SKM-1 (cell line): ENCODE measurements at regions not wholly inside any gene's neighbourhood (a gene's known extent, or its start where the extent isn't known, plus 50 kb on each side); places are given as distances from the start of the nearest gene placed in this dataset.
A peak's percentile ranks its signal among the peaks of the same experiment; 100 is the strongest.

Experiments used
- DNase-seq: peaks from one replicate; lab custom pipeline; 2025; ENCODE audit not compliant: unreplicated experiment; lab: John Stamatoyannopoulos, UW

DNA sequence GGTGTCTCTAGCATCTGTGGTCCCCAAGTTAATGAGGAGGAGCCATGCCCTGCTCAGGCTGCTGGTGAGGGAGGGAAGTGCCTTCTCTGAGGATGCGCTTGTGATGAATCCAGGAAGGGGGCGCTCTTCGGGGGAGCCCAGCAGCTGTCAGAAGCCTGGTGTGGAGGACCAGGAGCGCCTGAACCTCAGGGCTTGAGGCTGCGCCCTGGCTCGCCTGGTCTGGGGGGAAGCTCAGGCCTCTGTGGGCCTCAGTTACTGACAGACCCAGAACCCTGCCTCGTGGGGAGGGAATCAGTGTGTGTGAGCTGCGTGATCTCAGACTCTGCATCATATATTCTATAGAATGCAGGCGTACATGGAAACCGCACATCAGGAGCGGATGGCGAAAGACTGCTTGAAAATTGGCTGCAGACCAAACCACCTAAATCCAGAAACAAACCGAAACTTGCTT is 126.1 kb downstream of the SEC14L1 start:
- peak; percentile 40 for DNase-seq

- no peak for DNase-seq
These were observed 129.2 kb downstream of the SEC14L1 start for GRCh38 chr17:77269696-77270681.

- DNase-seq, result no peak
These were observed 130.6 kb downstream of the SEC14L1 start for GRCh38 chr17:77271411-77271810.

DNA sequence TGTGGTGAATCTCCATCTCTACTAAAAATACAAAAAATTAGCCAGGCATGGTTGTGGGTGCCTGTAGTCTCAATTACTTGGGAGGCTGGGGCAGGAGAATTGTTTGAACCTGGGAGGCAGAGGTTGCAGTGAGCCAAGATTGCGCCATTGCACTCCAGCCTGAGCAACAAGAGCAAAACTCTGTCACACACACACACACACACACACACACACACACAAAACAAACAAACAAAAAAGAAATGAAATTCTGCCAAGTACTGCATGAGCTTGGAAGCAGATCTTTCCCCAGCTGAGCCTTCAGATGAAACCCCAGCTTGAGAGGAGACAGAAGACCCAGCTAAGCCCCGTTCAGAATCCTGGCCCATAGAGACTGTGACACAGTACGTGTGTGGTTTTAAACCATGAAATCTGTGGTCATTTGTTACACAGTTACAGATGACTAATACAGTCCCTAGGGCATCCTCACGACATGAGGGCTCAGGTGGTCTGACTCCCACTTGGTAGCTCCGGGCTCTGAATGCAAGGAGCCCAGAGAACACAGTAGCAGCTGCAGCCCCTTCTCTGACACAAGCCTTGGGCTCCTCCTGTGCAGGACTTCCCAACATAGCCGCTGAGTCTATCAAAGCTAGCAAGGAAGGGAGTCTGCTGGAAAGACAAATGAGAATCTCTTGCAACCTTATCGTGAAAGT is 132.8 kb downstream of the SEC14L1 start:
- DNase-seq, result no peak

DNA sequence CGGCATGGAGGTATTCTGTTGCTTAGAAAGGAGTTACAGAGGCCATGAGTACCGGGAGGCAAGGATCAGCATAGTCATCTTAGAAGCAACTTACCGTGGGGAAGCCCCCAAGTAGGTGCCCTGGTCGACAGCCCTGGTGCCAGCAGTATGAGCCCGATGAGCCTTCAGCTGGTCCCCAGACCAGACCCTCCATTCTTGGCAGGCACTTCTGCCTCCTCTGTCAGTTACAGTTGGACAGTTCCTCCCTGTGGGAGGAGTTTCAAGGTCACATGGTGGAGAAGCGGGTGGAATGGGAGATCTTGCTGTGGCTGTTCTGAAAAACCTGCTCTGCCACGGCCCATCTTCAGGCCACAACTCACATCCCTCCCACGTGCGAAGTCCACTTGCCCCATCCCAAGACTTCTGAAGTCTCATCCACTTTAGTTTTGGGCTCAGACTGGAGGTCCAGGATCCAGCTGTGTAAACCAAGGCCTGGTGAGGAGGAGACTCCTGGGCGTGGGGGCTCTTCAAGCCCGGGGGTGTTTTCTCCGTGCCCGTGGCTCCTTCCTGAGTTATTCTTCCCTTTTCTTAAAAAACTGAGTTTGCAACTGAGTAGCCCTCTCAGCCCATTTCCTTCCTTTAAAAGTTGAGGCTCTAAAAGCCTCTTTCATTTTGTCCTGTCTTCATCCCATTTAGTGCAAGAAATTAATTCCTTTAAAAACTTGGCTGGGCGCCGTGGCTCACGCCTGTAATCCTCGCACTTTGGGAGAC is 133.5 kb downstream of the SEC14L1 start:
- no peak for DNase-seq

- no peak for DNase-seq
These were observed 138.9 kb downstream of the SEC14L1 start for GRCh38 chr17:77279448-77280303.

- no peak for DNase-seq
These were observed 139.7 kb downstream of the SEC14L1 start for GRCh38 chr17:77280304-77281121.

GRCh38 chr17:77281122-77281903 is 140.5 kb downstream of the SEC14L1 start:
- DNase-seq, result no peak

- DNase-seq, result no peak
These were observed 141.2 kb downstream of the SEC14L1 start for GRCh38 chr17:77281904-77282367.

GRCh38 chr17:77282524-77283515 is 142.1 kb downstream of the SEC14L1 start:
- no peak for DNase-seq

DNA sequence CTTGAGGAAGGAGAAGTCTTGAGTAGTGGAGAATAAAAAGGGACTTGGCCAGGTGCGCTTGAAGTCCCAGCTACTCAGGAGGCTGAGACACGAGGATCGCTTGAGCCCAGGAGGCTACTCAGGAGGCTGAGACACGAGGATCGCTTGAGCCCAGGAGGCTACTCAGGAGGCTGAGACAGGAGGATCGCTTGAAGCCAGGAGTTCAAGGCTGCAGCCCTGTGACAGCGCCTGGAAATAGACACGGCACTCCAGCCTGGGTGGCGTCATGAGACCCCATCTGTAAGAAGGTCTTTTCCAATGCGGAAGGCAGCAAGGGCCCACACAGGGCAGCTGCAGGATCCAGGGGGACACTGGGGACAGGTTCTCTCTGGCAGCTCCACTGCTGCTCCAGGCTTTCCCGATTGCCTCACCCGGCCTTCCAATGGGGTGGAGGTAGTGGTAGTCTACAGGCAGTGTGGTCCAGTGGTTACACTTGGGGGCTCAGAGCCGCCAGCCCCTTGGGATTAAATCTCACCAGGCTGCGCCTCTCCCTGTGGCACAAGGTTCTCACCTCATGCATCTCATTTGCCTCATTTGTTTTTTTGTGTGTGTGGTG is 143.4 kb downstream of the SEC14L1 start:
- no peak for DNase-seq

- peak; percentile 28 for DNase-seq
These were observed 145.0 kb downstream of the SEC14L1 start for GRCh38 chr17:77285594-77286390.

- DNase-seq, result no peak
These were observed 145.5 kb downstream of the SEC14L1 start for GRCh38 chr17:77286391-77286640.

GRCh38 chr17:77286641-77287431 is 146.1 kb downstream of the SEC14L1 start:
- DNase-seq, result no peak

DNA sequence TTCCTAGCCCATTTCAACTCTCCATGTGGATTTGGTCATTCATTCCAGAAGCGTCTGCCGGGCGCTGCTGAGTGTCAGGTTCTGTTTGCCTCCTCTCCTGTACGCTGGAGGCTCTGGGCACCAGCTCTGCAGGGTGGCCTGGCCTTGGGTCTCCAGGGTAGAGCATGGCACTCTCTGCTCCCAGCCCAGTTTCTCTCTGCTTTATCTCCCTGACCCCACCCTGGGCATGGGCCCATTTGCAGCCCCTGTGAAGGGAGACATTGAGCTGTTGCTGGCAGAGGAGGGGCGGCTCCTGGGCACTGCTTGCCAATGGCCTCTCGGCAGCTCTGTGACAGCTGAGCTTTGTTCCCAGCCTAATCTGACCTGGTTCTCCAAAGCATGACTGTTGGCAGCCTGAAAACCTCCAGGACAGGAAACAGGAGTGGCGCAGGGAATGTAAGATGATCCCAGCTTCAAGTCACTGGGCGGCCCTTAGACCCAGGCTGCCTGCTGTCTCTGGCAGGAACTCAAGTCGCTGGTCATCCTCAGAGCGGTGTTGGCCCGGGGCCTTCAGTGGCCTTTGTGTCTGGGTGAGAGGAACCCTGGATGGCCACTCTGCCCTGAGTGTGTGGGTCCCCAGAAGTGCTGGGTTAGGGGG is 146.8 kb downstream of the SEC14L1 start:
- DNase-seq, result no peak
